ENCODE measurements at regions not wholly inside any gene's neighbourhood (a gene's known extent, or its start where the extent isn't known, plus 50 kb on each side); places are given as distances from the start of the nearest gene placed in this dataset.

GRCh38 chr5:152113401-152113800, 188.8 kb upstream of the GLRA1 start:
- TF ChIP-seq CTCF (IDR thresholded peaks at IDR 0.05; ENCODE audit: extremely low read depth in 1 of 2, insufficient read depth in 1 of 2, low read depth in 1 of 2, low read length in 2 of 2) (no peak), POLR2A (IDR thresholded peaks at IDR 0.05; ENCODE audit: low read depth, low read length) (no peak), EZH2 (IDR thresholded peaks at IDR 0.05; ENCODE audit: borderline replicate concordance, low read depth, low read length, severe bottlenecking) (no peak), POLR2AphosphoS5 (IDR thresholded peaks at IDR 0.05; ENCODE audit: insufficient read depth, low read depth, low read length) (no peak), MAX (IDR thresholded peaks at IDR 0.05; ENCODE audit: insufficient read depth, insufficient read length) (no peak), JUN (IDR thresholded peaks at IDR 0.05; ENCODE audit: borderline replicate concordance, insufficient read depth, insufficient read length, low read depth) (no peak), GATA2 (IDR thresholded peaks at IDR 0.05; ENCODE audit: insufficient read depth, insufficient read length, low read depth, low read length) (no peak), FOS (IDR thresholded peaks at IDR 0.05; ENCODE audit: borderline replicate concordance, insufficient read depth, low read length) (no peak), MYC (IDR thresholded peaks at IDR 0.05; ENCODE audit: low read depth, low read length) (no peak)

Measured in endothelial cell of umbilical vein (primary cell).